ENCODE measurements at regions not wholly inside any gene's neighbourhood (a gene's known extent, or its start where the extent isn't known, plus 50 kb on each side); places are given as distances from the start of the nearest gene placed in this dataset.

DNA sequence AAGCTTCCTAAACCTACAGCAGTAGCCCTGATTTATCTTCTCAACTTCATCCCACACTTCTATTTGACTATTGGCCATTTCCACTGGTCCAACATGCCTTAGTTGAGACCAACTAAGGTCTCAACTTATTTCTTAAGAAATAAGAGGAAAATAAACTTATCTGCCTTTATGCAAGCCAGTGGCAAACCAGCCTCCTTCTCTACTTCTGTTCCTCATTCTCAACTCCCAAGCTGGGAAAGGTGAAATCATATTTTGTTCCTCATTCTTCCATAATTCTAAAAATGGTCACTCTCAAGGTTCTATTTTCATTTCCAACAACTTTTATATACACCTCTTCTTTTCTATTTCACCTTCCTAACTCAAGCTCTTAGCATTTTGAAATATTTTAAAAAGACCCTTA is 149.6 kb upstream of the C9orf72 start:
- Histone ChIP-seq H3K4me1 (replicated peaks in 1 of 2; ENCODE audit: control insufficient read depth in 2 of 2, insufficient read depth in 2 of 2, low read length in 2 of 2) (no peaks in the 10 kb centered on the region), H3K79me2 (ENCODE audit: control insufficient read depth, insufficient read depth, low read length) (no peaks in the 10 kb centered on the region), H2AFZ (ENCODE audit: low read depth, low read length) (no peak overlapping the region), H3K27ac (ENCODE audit: extremely low read depth, low read depth, low read length) (no peak overlapping the region), H3K36me3 (ENCODE audit: control insufficient read depth, insufficient read depth, low read length) (no peaks in the 10 kb centered on the region), H3K9me3 (replicated peaks; ENCODE audit: control insufficient read depth, insufficient read depth, low read depth, low read length) (no peaks in the 10 kb centered on the region), H3K4me2 (ENCODE audit: insufficient read depth, low read length) (no peak overlapping the region), H3K9ac (ENCODE audit: insufficient read depth in 1 of 2, low read depth in 2 of 2, low read length in 2 of 2) (no peak overlapping the region), H3K9me1 (ENCODE audit: control insufficient read depth, insufficient read depth, low read length) (no peaks in the 10 kb centered on the region), H4K20me1 (replicated peaks; ENCODE audit: control insufficient read depth, insufficient read depth, low read length) (no peaks in the 10 kb centered on the region), H3K27me3 (ENCODE audit: control insufficient read depth in 2 of 2, insufficient read depth in 2 of 2, low read length in 2 of 2) (no peaks in the 10 kb centered on the region), H3K4me3 (no peak overlapping the region)
- CTCF ChIA-PET (ENCODE audit: low intra/inter-chr PET ratio) = no interaction called here
- no TSS peak for BruUV-seq (replicated peaks)
- DNase-seq (ENCODE audit: extremely low read depth in 1 of 4, low spot score in 3 of 4) (no peak), ATAC-seq (no peak), FAIRE-seq (no peak)
- POLR2A ChIA-PET = interaction anchor here (0.6 kb wide), 1 partner anchor 14 kb away, joined by 3 read pairs; no protein-coding TSS in a partner anchor
- TF ChIP-seq ZNF699 (CRISPR knock-in tag; IDR thresholded peaks at IDR 0.05; ENCODE audit: insufficient replicate concordance) = no peak
- TF ChIP-seq YBX1 (IDR thresholded peaks at IDR 0.05) = no peak
- TF ChIP-seq, protein P1, sequence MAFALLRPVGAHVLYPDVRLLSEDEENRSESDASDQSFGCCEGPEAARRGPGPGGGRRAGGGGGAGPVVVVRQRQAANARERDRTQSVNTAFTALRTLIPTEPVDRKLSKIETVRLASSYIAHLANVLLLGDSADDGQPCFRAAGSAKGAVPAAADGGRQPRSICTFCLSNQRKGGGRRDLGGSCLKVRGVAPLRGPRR (CRISPR knock-in tag; IDR thresholded peaks at IDR 0.05) = no peak
- TF ChIP-seq, protein P2, sequence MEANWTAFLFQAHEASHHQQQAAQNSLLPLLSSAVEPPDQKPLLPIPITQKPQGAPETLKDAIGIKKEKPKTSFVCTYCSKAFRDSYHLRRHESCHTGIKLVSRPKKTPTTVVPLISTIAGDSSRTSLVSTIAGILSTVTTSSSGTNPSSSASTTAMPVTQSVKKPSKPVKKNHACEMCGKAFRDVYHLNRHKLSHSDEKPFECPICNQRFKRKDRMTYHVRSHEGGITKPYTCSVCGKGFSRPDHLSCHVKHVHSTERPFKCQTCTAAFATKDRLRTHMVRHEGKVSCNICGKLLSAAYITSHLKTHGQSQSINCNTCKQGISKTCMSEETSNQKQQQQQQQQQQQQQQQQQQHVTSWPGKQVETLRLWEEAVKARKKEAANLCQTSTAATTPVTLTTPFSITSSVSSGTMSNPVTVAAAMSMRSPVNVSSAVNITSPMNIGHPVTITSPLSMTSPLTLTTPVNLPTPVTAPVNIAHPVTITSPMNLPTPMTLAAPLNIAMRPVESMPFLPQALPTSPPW (CRISPR knock-in tag; IDR thresholded peaks at IDR 0.05) = no peak
- no peak for TF ChIP-seq ELF4 (CRISPR knock-in tag; IDR thresholded peaks at IDR 0.05)
- TF ChIP-seq, protein P3, sequence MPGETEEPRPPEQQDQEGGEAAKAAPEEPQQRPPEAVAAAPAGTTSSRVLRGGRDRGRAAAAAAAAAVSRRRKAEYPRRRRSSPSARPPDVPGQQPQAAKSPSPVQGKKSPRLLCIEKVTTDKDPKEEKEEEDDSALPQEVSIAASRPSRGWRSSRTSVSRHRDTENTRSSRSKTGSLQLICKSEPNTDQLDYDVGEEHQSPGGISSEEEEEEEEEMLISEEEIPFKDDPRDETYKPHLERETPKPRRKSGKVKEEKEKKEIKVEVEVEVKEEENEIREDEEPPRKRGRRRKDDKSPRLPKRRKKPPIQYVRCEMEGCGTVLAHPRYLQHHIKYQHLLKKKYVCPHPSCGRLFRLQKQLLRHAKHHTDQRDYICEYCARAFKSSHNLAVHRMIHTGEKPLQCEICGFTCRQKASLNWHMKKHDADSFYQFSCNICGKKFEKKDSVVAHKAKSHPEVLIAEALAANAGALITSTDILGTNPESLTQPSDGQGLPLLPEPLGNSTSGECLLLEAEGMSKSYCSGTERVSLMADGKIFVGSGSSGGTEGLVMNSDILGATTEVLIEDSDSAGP (CRISPR knock-in tag; IDR thresholded peaks at IDR 0.05) = no peak
- TF ChIP-seq, protein P4, sequence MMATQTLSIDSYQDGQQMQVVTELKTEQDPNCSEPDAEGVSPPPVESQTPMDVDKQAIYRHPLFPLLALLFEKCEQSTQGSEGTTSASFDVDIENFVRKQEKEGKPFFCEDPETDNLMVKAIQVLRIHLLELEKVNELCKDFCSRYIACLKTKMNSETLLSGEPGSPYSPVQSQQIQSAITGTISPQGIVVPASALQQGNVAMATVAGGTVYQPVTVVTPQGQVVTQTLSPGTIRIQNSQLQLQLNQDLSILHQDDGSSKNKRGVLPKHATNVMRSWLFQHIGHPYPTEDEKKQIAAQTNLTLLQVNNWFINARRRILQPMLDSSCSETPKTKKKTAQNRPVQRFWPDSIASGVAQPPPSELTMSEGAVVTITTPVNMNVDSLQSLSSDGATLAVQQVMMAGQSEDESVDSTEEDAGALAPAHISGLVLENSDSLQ (IDR thresholded peaks at IDR 0.05) = no peak
- intact Hi-C loops (cut with micrococcal nuclease) = no loop called here
- in situ Hi-C loops (cut with MboI) = no loop called here

All from K562 (cell line).